GM19468 (cell line): ENCODE measurements at regions not wholly inside any gene's neighbourhood (a gene's known extent, or its start where the extent isn't known, plus 50 kb on each side); places are given as distances from the start of the nearest gene placed in this dataset.
"Not testable (repeated sequence)": the region's sequence is repeated elsewhere in the genome, so short reads cannot be mapped to it uniquely, and the experiment has no call there.

ENCODE experiments used
- ATAC-seq: cut with Tn5 transposase; IDR thresholded peaks from one replicate; pipeline ENCODE4 v1.9.1; 2021; ENCODE audit warnings: mild to moderate bottlenecking, moderate library complexity, moderate number of reproducible peaks; ENCODE audit not compliant: unreplicated experiment; ENCODE audit errors: extremely low read depth

GRCh38 chr5:10921160-10921559 lies 160.1 kb upstream of the DAP start:
- ATAC-seq = no peak

GRCh38 chr5:10920400-10920799 lies 159.4 kb upstream of the DAP start:
- ATAC-seq = no peak

GRCh38 chr5:10914741-10915480 lies 153.9 kb upstream of the DAP start:
- ATAC-seq = no peak

GRCh38 chr5:10913841-10914240 lies 152.8 kb upstream of the DAP start:
- ATAC-seq = no peak

DNA sequence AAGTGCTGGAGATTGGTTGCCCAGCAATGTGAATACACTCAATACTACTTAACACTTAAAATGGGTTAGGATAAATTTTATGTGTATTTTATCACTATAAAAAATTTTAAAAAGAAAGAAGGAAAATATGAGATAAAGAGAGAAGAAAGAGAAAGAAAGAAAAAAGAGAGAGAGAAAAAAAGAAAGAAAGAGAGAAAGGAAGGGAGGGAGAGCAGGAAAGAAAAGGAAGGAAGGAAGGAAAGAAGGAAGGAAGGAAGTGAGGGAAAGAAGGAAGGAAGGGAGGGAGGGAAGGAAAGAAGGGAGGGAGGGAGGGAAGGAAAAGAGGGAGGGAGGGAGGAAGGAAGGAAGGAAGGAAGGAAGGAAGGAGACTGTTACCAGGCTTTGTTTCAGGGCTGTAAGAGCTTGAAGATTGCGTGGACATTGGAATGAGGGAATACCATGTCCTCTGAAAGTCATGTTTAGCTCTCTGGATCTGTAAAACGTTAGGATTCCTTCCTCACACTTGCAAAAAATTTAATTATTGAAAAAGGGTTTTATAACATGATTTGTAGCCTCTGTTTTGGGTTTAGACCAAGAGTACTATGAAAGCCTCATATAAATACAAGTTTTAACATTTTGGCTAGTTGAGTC lies 152.3 kb upstream of the DAP start:
- ATAC-seq = no peak

GRCh38 chr5:10912435-10912834 lies 151.4 kb upstream of the DAP start:
- ATAC-seq = no peak

DNA sequence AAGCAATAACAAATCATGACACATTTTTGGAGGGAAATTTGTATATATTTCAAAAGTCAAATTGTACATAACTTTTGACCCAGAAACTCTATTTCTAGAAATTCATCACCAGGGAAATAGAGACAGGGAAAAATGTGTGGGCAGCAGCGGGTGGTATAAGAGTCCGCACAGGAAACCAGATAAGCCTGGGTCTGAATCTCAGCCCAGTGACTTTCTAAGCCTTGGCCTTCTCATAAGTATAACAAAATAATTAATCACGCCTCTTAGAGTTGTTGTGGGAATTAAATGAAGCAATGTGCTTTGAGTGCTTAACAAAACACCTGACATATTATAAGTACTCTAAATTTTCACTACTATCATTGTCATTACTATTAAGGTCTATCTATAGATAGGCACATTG lies 149.2 kb upstream of the DAP start:
- ATAC-seq = no peak

DNA sequence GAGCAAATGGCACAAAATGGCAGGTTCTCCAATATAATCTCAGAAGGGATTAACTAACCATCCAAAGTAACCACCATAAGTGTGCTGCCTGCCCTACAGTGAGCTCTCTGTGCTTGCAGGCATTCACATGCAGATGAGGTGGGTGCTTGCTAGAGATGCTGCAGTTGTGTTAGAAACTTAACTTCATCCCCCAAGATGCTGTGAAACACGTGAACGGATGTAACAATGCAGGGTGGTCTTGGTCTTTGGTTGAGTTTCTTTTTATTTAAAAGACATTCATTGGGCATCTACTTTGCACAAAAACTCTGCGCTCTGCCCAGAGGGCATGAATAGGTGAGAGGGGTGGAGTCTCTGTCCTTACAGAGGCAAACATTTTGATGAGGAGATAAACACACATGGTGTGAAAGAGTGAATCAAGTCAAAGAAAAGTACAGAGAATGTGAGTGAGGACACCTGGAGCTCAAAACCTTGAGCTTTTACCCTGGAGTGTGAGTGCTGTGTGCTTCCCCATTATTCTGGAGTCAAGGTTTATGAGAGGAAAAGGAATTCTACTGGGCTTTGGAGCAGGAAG lies 143.9 kb upstream of the DAP start:
- no peak for ATAC-seq

- ATAC-seq = no peak
These were observed 142.9 kb upstream of the DAP start for GRCh38 chr5:10903786-10904560.

- no peak for ATAC-seq
These were observed 141.1 kb upstream of the DAP start for GRCh38 chr5:10902145-10902544.

DNA sequence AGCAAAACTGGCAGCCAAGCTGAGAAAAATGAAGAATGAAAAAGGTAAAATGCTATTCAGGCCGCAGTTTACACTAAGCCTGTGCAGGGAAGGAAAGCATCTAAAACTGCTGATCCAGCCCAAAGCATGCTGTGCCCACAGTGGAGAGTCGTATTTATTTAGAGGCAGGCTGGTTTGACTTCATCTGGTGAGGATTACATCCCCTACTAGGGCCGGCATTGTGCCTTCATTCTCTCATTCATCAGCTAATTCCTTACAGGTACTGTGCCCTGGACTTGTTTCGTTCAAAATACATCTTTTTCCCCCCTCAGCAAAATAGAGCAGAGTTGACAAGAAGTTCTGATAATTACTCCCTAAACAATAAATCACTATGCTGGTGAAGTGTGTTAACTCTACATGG lies 137.5 kb upstream of the DAP start:
- no peak for ATAC-seq

DNA sequence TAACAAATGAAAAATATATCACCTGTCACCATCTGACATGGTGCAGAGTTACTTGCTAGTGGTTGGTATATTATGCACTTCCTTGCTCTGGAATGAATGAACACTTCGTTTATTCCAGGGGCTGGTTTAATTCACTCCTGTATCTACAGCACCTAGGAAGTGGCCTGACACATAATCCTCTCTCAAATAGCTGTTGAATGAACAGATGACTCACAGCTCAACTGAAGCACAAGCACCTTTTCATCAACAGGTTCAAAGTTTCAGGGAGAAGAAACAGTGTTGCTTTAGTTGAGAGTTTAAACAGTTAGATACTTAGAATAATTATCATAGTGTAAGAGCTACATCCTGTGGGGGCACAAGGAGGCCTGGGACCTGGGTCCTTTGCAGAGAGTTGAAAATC lies 135.0 kb upstream of the DAP start:
- ATAC-seq = no peak

DNA sequence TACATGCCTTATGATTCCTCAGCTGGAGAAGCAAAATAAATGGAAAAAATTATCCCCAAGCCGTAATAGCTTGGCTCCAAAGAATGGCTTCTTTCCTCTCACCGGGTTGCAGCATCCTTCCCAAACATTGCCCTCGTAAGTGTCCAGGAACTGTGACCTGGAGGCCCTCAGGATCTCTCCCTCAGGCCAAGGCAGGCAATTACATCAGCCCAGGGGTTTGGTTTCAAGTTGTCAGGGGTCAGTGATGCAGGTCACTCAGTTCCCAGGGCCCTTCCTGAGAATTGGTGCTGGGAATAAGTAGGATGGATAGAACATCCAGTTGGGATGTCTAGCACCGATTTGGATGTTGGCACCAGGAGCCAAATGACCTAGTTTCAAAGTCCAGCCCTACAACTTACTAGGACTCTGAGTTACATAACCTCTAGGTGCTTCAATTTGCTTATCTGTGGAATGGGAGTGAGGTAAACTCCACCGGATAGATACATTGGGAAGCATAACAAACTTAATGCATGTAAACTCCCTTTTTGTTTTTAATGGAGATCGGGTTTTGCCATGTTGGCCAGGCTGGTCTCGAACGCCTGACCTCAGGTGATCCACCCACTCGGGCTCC lies 133.5 kb upstream of the DAP start:
- ATAC-seq = no peak

DNA sequence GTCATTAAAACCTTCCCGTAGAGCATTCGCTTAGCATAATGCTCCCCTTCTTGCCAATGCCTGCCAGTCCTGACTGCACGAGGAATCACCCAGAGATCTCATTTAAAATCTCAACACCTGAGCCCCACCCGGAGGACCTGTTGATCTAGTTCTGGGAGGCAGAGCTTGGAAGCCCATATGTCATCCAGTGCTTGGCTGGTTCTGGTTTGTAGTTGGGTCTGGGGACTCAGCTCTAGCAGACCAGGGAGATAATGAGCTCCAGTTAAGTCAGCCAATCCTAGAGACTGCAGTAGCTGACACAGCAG lies 131.8 kb upstream of the DAP start:
- ATAC-seq = no peak

DNA sequence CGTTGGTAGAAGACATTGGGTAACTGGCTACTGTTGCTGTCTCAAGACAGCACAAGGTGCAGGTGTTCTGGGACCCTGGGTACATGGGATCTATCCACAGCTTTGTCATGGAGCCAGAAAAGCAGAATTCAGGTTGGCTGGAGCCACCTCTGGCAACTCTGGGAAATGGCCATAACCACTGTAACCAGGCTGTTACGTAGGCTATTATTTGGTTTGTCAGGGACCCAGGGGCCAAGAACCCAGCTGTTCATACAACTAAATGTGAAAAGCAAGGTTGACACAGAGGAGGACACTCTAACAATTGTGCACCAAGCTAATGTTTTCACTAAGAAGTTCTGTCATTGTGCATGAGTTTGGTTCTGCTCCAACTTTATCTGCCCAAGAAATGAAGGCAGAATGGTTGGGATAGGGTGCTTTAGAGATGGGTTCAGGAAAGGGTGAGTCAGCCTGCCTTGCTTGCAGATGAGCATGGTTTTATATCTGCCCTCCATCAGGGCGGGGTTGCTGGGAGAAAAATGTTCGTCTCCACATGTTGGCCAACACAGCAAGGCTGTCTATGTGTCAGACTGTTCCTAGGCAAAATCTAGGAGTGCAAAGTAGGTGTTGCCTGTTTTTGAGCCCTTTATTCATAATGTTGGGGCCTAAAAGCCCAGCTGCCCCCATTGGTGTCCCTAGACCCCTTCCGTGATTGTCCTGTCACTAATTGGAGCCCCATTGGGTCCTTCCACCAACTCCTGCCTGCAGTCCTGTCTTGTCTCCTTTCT lies 131.3 kb upstream of the DAP start:
- ATAC-seq = no peak

DNA sequence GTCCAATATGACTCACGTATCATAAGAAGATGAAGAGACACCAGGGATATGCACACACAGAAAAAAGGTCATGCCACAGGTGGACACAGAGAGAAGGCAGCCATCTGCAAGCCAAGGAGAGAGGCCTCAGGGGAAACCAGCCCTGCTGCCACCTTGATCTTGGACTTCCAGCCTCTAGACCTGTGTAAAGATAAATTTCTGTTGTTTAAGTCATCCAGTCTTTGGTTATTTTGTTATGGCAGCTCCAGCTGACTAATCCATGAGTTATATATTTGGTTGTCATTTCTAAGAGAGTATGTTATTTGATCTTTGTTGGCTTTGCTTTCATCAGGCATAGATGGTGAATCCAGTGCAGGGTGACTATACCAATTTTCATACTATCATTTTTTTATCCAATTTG lies 130.2 kb upstream of the DAP start:
- no peak for ATAC-seq

DNA sequence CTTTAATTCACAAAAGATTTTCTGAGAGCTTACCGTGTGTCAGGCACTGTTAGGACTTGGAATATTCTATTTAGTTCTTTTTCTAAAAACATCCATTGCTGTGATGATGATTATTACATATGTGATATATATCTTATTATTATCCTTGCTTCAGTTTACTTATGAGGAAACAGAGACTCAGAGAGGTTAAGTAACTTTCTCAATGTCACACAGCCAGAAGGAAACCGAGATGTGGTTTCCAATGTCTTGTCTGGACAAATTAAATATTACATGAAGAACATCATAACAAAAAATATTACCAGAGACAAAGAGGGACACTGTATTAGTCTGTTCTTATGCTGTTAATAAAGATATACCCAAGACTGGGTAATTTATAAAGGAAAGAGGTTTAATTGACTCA lies 125.5 kb upstream of the DAP start:
- no peak for ATAC-seq

- no peak for ATAC-seq
These were observed 124.0 kb upstream of the DAP start for GRCh38 chr5:10885026-10885425.

- ATAC-seq = not testable (repeated sequence)
These were observed 122.9 kb upstream of the DAP start for GRCh38 chr5:10883945-10884344.

DNA sequence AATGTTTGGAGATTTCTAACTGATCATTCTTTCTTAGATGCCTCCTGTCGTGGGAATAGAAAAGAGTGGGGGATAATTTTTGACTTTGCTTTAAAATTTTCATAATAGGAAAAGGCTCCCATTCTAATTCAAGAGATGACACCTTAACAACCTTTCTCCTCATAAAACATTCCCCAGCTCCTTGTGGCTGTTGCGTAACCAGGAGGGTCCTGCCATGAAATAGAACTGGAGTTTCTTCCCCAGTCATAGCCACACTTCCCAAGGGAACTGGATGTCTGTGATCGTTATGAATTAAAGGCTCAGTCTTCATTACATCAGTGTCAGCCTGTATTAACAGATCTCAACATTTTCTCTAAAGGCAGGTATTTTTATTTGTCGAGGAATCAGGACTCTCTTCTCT lies 119.9 kb upstream of the DAP start:
- no peak for ATAC-seq
